CD4-positive, alpha-beta T cell treated with Interleukin-4 for 4 hours (primary cell): ENCODE measurements at regions not wholly inside any gene's neighbourhood (a gene's known extent, or its start where the extent isn't known, plus 50 kb on each side); places are given as distances from the start of the nearest gene placed in this dataset.

Experiments
- DNase-seq: peaks from one replicate; pipeline ENCODE4 v3.0.0-alpha.2; 2020

GRCh38 chr2:71888751-71889445 is 258.8 kb downstream of the CYP26B1 start:
- no peak for DNase-seq

DNA sequence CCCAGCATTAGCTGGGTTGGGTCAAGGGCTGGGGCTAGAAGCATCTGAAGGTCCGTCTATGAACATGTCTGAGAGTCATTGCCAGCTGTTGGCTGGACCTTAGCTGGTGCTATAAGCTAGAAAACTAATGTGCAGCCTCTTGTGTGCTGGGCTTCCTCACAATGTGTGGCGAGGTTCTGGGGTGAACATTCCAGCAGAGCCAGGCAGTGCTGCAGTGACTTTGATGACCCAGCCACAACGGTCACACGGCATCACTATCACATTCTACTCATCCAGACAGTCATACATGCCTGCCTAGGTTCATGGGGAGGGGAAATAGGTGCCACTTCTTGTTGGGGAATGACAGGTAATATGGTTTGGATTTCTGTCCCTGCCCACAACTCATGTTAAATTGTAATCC is 260.5 kb downstream of the CYP26B1 start:
- no peak for DNase-seq

GRCh38 chr2:71886241-71886640 is 261.4 kb downstream of the CYP26B1 start:
- DNase-seq, result no peak

GRCh38 chr2:71884303-71885042 is 263.2 kb downstream of the CYP26B1 start:
- no peak for DNase-seq

DNA sequence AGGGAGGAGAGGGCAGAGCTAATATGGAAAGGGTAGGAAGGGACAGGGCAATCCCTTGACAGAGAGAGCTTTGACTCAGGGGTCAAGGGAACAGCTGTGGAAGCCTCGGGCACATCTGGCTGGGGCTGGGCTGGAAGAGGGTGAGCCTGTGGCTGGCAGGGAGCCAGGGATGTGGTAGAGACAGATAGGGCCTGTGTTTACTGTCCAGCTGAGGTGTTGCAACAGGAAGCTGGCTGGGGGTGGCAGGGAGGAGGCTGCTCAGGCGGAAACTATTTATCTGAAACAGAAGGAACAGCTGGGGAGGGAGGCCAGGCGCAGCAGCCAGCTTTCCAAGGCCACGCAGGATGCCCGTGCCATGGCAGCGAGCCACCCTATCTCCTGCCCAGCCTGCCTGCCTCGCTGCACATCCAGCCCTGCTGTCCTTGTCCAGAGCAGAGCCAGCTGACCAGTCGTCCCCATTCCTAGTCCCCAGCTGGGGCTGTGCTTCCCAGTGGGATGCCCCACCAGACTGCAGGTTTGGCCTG is 264.7 kb downstream of the CYP26B1 start:
- DNase-seq, result no peak

DNA sequence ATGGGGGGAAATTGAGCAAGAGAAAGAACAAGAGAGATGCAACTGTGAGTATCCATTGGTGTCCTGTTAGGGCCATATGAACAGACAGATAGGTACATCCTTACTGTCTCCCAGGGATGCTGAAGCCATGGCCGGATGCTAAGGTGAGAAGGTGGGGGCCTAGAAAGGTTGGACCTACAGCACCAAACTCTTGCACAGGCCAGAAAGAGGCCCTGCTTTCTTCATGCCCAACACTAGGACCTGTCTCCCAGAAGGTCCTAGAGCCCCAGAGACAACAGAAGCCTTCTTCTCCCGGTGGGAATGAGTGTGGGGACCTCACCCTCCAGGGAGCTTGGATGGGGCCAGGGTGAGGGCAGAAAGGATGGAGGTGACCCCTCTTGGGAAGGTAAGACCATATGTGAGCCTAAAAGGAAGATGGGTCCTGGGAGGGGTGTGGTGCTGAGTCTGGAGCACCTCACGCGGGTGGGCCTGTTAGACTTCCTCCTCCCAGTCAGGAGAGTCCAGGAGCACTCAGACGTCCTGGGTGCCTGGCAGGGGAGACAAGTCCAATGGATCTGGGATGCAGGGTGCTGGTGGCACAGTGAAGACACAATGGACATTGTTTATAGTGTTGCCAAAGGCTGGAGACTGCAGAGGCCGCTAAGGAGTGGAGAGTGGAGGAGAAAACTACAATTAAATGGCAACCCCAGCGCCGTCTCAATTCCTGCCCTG is 265.3 kb downstream of the CYP26B1 start:
- DNase-seq, result no peak

- no peak for DNase-seq
Observed at GRCh38 chr2:71880846-71881610, 266.6 kb downstream of the CYP26B1 start.

DNA sequence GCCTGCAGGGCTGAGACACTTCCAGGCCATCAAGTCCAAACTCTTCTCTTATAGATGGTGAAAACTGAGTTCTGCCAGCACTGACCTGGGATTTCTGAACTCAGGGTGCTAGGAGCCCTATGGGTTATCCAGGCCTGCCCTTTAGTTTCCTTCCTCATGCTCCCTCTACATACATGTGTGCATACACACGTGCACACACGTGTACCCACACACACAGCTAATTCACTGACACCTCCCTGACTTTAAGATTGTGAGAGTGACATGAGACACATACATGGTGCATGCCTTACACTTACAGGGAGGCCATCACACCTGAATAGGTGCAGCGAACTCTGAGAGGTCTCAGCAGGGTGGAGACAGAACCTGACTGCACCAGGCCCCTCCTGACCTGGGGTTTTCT is 267.4 kb downstream of the CYP26B1 start:
- DNase-seq, result no peak

- DNase-seq, result no peak
Observed at GRCh38 chr2:71879509-71880184, 268.0 kb downstream of the CYP26B1 start.

GRCh38 chr2:71878626-71879508 is 268.8 kb downstream of the CYP26B1 start:
- no peak for DNase-seq

- DNase-seq, result no peak
Observed at GRCh38 chr2:71877636-71878035, 270.0 kb downstream of the CYP26B1 start.

DNA sequence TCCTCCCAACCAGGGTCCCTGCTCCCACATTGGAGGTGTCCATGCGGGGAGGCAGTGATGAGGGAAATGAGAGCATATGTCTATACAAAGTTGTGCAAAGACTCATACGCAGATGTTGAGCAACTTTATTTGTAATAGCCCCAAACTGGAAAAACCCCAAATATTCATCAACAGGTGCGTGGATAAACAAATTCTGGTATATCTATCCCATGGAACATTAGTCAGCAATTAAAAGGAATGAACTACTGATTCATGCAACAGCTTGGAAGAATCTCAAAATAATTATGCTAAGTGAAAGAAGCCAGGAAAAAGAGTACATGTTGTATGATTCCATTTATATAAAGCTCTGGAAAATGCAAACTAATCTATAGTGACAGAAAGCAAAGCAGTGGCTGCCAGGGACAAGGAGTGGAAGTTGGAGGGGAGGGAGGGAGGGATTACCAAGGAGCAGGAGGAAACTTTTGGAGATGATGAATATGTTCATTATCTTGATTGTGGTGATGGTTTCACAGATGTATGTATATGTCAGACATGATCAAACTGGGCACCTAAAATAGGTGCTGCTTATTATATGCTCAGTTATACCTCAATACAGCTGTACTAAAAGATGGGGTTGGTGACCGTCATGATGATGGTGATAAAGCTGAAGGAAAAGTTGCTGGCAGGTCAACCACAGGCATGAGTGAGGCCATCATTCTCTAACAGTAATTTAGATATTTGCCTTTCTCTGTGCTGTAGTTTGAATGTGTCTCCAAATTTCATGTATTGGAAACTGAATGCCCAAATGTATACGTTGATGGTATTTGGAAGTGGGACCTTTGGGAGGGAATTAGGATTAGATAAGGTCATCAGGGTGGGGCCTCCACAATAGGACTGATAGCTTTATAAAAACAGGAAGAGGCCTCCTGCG is 270.9 kb downstream of the CYP26B1 start:
- DNase-seq, result no peak

DNA sequence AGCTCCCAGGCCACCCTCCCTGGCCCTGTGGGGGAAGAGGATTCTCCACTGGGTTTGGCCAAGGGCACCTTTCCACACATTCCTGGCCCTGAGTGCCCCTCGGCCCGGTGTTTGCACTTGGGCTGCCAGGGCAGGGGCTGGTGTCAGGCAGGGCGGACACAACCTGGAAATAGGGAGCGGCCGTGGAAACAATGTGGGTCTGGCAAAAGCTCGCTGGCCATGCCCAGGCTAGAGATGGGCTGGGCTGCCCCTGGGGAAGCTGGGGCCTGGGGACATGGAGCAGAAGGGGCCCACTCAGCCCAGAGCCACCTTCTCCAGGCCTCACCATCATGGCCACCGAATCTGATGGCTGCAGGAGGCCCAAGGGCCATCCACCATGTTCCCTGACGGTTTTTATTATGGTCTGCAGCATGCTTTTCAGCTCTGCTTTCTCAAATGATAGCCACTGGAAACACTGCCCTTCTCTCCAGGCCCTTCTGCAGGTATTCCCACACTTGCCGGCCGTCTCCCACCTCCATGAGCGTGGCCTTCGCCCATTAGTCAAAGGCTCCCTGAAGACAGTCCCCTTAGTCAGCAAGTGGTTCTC is 275.1 kb downstream of the CYP26B1 start:
- DNase-seq, result no peak

DNA sequence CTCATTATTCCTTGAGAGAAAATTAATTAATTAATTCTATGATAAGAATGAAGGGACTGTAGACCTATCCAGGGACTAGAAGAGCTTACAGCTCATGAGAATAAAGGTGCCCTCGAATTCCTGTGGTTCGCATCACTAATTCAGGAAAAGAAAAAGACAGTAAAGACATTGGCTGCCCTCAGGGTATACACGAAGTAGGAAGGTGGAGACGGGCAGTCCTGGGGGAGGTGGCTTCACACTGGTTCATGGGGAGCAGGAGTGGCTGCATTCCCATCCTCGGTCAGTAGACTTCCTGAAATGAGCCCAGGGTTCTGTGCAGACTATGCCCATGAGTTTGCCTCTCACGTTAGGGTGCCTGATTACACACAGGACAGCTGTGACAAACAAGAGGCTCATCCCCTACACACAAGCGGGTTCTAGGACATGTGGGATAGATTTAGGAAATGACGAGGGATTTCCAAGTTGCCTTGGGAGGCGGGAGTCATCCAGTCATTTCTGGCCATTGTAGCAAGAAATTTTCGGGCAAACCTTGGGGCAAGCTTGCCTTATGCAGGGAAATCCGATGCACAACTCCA is 282.2 kb downstream of the CYP26B1 start:
- DNase-seq, result no peak

DNA sequence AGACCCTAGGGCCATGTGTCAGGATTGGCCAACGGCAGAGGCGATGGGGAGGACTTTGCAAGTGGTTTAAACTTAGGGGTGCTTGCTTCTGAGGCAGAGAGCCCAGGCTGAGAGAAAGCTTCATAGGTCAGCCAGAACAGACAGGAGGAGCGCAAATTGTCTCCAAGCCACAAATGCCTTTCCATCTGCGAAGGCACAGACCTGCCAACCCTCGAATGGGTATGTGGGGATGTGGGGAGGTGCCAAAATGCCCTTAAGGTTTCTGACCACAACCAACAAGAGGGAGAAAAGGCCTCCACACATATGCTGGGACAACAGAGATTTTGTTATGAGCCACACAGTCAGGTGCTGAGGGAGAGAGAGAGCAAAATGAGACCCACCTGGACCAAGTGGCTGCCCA is 283.6 kb downstream of the CYP26B1 start:
- DNase-seq, result no peak

DNA sequence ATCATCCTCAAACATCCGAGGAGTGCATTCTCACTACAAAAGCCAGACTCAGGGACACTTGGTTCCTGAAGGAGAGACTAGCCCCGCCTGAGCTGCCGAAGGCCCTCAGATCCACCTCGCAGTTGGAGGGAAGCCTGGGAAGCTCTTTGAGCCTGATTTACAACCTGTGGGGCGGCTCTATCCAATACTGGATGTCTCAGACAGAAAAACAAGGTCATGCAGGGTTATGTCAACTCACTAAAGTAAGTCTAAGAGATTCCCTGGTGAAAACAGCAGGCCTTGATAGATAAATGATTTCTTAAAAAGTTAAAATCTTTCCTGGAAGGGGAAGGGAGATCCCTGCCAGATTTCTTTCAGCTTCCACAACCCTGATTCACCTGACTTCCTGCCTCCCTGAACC is 284.3 kb downstream of the CYP26B1 start:
- DNase-seq, result no peak

DNA sequence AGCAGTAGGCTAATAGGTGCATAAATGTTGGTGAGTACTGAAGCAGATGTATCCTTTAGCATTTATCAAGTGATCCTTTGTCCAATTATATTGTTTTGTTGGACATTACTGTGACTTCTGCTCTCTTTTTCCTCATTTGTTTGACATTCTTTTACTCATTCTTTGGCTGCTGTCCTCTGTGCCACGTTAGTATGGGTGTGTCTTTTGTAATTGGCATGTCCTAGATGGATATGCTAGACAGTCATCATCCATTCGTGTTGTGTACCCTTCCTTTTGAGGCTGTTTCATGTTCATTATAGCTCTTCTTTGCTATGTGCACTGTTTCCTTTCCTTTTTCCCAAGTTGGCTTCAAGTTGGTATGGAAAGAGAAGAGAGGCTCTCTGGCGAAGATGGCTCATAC is 284.7 kb downstream of the CYP26B1 start:
- DNase-seq, result no peak

- no peak for DNase-seq
Observed at GRCh38 chr2:71861186-71862160, 286.2 kb downstream of the CYP26B1 start.
